Mesodermal cell (in vitro differentiated cells): ENCODE measurements at regions not wholly inside any gene's neighbourhood (a gene's known extent, or its start where the extent isn't known, plus 50 kb on each side); places are given as distances from the start of the nearest gene placed in this dataset.

ENCODE experiments used
- H3K27ac ChIP-seq: 2 replicates; pipeline ENCODE4 v1.7.0; 2013; ENCODE audit warnings: mild to moderate bottlenecking, low read depth, low read length, moderate library complexity; ENCODE audit not compliant: severe bottlenecking
- H3K36me3 ChIP-seq: 2 replicates; pipeline ENCODE4 v1.7.1; 2013; ENCODE audit warnings: mild to moderate bottlenecking, low read length, moderate library complexity; ENCODE audit not compliant: control insufficient read depth, insufficient read depth
- H3K4me1 ChIP-seq: one replicate; pipeline ENCODE4 v1.7.1; 2013; ENCODE audit warnings: mild to moderate bottlenecking, low read length; ENCODE audit not compliant: insufficient read depth, control insufficient read depth, poor library complexity, severe bottlenecking
- H3K4me3 ChIP-seq: 2 replicates; pipeline ENCODE4 v1.7.0; 2013; ENCODE audit warnings: low read length, control low read depth, mild to moderate bottlenecking; ENCODE audit not compliant: insufficient read depth, poor library complexity, severe bottlenecking; ENCODE audit errors: extremely low read depth
- H3K9me3 ChIP-seq: 2 replicates; pipeline ENCODE4 v1.7.1; 2013; ENCODE audit warnings: mild to moderate bottlenecking, low read length, moderate library complexity; ENCODE audit not compliant: control insufficient read depth
- WGBS, 2 experiments: methylation state at CpG; one replicate each; pipeline ENCODE4 v1.1.5; 2013; ENCODE audit warnings: missing lambda C conversion rate in 2 of 2; ENCODE audit not compliant: insufficient coverage in 2 of 2; 5-methylcytosine and 5-hydroxymethylcytosine counted together

GRCh38 chr11:91926965-91927364 is 297.7 kb upstream of the FAT3 start:
- 88% methylated on average over 1 of the region's 1 CpG; no CpG with 5 or more reads in 1 of the 2 experiments for WGBS, 2 experiments
- no peaks in the 10 kb centered on the region for H3K4me1 ChIP-seq
- no peak overlapping the region for H3K4me3 ChIP-seq
- H3K27ac ChIP-seq: no peak overlapping the region
- no peaks in the 10 kb centered on the region for H3K9me3 ChIP-seq
- H3K36me3 ChIP-seq: no peaks in the 10 kb centered on the region

DNA sequence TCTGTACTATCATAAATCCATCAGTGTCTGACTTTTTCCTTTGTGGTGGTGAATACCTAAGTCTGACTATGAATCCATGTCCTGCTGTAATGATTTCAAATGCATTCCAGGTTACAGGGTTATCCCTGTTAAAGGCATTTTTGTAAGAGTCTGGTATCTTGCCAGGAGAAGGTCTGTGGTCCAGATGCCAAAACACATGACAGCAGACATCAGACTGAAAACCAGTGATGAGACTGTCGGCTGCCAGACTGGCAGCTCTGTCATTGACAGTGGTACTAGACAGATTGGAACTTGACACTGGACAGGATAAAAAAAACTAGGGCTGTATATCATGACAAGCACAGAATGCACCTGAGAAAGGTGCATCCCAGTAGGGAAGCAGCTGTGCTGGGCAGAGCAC is 301.8 kb upstream of the FAT3 start:
- 60 to 92% methylated on average over 1 of the region's 1 CpG for WGBS, 2 experiments
- Histone ChIP-seq H3K9me3 (no peaks in the 10 kb centered on the region), H3K4me3 (no peak overlapping the region), H3K27ac (no peak overlapping the region), H3K4me1 (no peaks in the 10 kb centered on the region), H3K36me3 (no peaks in the 10 kb centered on the region)

DNA sequence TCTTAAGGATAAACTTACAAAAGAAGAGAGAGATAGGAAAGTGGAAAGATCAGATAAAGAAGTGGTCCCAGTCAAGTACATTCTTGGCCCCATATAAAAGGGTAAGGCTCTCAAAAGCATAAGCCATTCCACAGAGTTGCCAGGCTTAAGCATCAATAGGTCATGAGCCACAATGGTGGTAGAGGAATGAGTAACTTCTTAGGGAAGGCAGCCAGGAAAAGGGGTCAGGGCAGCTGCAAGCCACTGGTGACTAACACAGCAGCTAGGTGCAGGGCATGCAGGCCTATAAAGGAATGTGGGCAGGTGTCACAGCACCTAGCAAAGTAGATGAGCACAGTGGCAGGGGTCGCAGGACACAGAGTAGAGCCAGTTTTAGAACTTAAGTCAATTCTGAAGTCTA is 302.6 kb upstream of the FAT3 start:
- Histone ChIP-seq H3K4me1 (no peaks in the 10 kb centered on the region), H3K27ac (no peak overlapping the region), H3K9me3 (no peaks in the 10 kb centered on the region), H3K4me3 (no peak overlapping the region), H3K36me3 (no peaks in the 10 kb centered on the region)
- WGBS, 2 experiments: 88 to 100% methylated on average over 1 of the region's 1 CpG

GRCh38 chr11:91913407-91913806 is 311.2 kb upstream of the FAT3 start:
- Histone ChIP-seq H3K36me3 (no peaks in the 10 kb centered on the region), H3K4me3 (no peak overlapping the region), H3K4me1 (no peaks in the 10 kb centered on the region), H3K9me3 (no peaks in the 10 kb centered on the region), H3K27ac (no peak overlapping the region)

DNA sequence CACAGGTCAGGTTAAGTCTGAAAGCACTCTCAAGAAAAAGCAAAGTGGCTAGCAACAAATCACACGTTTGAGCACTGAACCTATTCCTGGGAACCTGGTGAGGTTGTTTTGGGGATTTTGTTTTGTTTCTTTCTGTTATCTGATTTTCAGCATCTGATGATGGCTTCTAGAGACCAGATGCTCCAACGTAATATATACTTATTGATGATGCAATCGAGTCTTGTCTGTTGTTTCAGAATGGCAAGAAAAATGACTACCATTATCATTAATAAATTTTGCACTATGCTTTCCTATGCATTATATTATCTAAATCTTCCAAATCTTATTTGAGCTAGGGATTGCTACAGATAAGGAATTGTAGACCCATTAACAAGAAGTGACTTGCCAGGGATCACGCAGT is 312.3 kb upstream of the FAT3 start:
- Histone ChIP-seq H3K9me3 (no peaks in the 10 kb centered on the region), H3K27ac (no peak overlapping the region), H3K4me1 (no peaks in the 10 kb centered on the region), H3K36me3 (no peaks in the 10 kb centered on the region), H3K4me3 (no peak overlapping the region)
- 52 to 80% methylated on average over 2 of the region's 4 CpGs for WGBS, 2 experiments

- no peaks in the 10 kb centered on the region for H3K4me1 ChIP-seq
- no peak overlapping the region for H3K27ac ChIP-seq
- no peaks in the 10 kb centered on the region for H3K9me3 ChIP-seq
- H3K36me3 ChIP-seq: no peaks in the 10 kb centered on the region
- 53 to 71% methylated on average over 2 to 4 of the region's 9 CpGs for WGBS, 2 experiments
- no peak overlapping the region for H3K4me3 ChIP-seq
Observed at GRCh38 chr11:91906871-91907624, 317.6 kb upstream of the FAT3 start.

DNA sequence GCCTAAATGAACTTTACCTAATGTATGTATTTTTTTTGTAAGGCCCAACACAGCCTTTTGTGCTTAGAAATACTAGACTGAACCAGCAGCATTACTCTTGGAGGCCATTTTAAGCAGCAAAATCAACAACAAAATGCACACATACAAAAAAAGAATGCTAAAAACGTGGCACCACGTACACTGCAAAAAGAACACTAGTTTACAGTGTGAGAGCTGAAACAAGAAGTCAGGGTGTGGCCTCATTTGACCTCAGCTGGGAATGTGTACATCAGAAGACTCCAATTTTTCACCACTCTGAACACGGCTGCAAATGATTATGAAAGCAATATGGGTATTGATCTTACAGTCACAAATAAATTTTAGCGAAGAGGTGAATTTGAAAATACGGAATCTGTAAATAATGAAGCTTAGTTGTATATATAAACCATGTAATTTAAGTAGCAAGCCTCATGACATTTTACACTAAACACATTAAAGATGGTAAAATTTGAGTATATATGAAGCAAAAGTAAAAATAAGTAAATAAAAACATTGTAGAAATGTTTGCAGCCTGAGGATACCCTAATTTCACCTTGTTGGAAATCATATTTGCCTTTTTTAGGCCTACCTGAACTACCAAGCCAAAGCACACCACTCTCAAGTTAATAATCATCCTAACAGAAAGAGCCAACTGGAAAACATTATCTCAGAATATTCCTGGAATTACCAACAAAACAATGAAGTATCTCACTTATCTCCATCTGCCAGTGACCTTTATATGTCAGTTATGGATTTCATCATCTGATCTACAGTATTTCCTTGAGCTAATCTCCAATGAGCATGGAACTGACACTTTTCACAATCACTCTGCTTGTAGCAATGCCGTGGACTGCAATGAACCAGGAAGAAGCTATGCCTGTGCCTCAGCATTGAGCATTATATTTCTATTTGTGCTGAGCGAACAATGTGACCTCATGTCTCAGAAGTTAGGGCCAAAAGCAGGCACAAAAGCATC is 319.5 kb upstream of the FAT3 start:
- 90 to 97% methylated on average over 4 to 5 of the region's 7 CpGs for WGBS, 2 experiments
- no peaks in the 10 kb centered on the region for H3K4me1 ChIP-seq
- no peak overlapping the region for H3K4me3 ChIP-seq
- H3K36me3 ChIP-seq: no peaks in the 10 kb centered on the region
- no peaks in the 10 kb centered on the region for H3K9me3 ChIP-seq
- H3K27ac ChIP-seq: no peak overlapping the region

- Histone ChIP-seq H3K27ac (no peak overlapping the region), H3K4me1 (no peaks in the 10 kb centered on the region), H3K36me3 (no peaks in the 10 kb centered on the region), H3K9me3 (no peaks in the 10 kb centered on the region), H3K4me3 (no peak overlapping the region)
- no CpG with 5 or more reads among the region's 1 CpG for WGBS, 2 experiments
Observed at GRCh38 chr11:91902312-91902711, 322.3 kb upstream of the FAT3 start.

- Histone ChIP-seq H3K4me1 (no peaks in the 10 kb centered on the region), H3K9me3 (no peaks in the 10 kb centered on the region), H3K27ac (no peak overlapping the region), H3K4me3 (no peak overlapping the region), H3K36me3 (no peaks in the 10 kb centered on the region)
- WGBS, 2 experiments: no CpG with 5 or more reads among the region's 1 CpG
Observed at GRCh38 chr11:91880660-91881059, 344.0 kb upstream of the FAT3 start.

- WGBS, 2 experiments: 78 to 83% methylated on average over 1 to 2 of the region's 2 CpGs
- Histone ChIP-seq H3K9me3 (no peaks in the 10 kb centered on the region), H3K4me3 (no peak overlapping the region), H3K4me1 (no peaks in the 10 kb centered on the region), H3K27ac (no peak overlapping the region), H3K36me3 (no peaks in the 10 kb centered on the region)
Observed at GRCh38 chr11:91876746-91877145, 347.9 kb upstream of the FAT3 start.

- peak overlapping the region; percentile 66 for H3K27ac ChIP-seq
- no peak overlapping the region for H3K4me3 ChIP-seq
- H3K9me3 ChIP-seq: no peaks in the 10 kb centered on the region
- H3K36me3 ChIP-seq: no peaks in the 10 kb centered on the region
- H3K4me1 ChIP-seq: no peaks in the 10 kb centered on the region
- WGBS, 2 experiments: 81 to 100% methylated on average over 1 to 3 of the region's 5 CpGs
Observed at GRCh38 chr11:91872243-91872642, 352.4 kb upstream of the FAT3 start.
